ENCODE measurements at regions not wholly inside any gene's neighbourhood (a gene's known extent, or its start where the extent isn't known, plus 50 kb on each side); places are given as distances from the start of the nearest gene placed in this dataset.

GRCh38 chr3:94293793-94294195 lies 230.9 kb downstream of the NSUN3 start:
- Mint-ChIP-seq H3K36me3 (ENCODE audit: low read depth) (no peaks in the 10 kb centered on the region), H3K27ac (ENCODE audit: unreplicated experiment) (no peak overlapping the region), H3K27me3 (ENCODE audit: low read depth) (no peaks in the 10 kb centered on the region), H3K4me3 (ENCODE audit: unreplicated experiment) (no peak overlapping the region), H3K4me1 (ENCODE audit: low read depth) (peaks cover 15% of the 10 kb centered on the region), H3K9me3 (ENCODE audit: low read depth) (peaks cover 7% of the 10 kb centered on the region)
- TF ChIP-seq CTCF (IDR thresholded peaks at IDR 0.05), result no peak
- no peak for DNase-seq (ENCODE audit: low spot score)

- no peak for TF ChIP-seq CTCF (IDR thresholded peaks at IDR 0.05)
- no peak for DNase-seq (ENCODE audit: low spot score)
- Mint-ChIP-seq H3K4me3 (ENCODE audit: unreplicated experiment) (no peak overlapping the region), H3K4me1 (ENCODE audit: low read depth) (peaks cover 15% of the 10 kb centered on the region), H3K27me3 (ENCODE audit: low read depth) (no peaks in the 10 kb centered on the region), H3K9me3 (ENCODE audit: low read depth) (peaks cover 7% of the 10 kb centered on the region), H3K36me3 (ENCODE audit: low read depth) (no peaks in the 10 kb centered on the region), H3K27ac (ENCODE audit: unreplicated experiment) (no peak overlapping the region)
Observed at GRCh38 chr3:94294806-94295205, 231.9 kb downstream of the NSUN3 start.

- TF ChIP-seq CTCF (IDR thresholded peaks at IDR 0.05), result no peak
- peaks cover 19% of the 10 kb centered on the region for H3K4me1 Mint-ChIP-seq (ENCODE audit: low read depth)
- H3K9me3 Mint-ChIP-seq (ENCODE audit: low read depth), result no peaks in the 10 kb centered on the region
- H3K27ac Mint-ChIP-seq (ENCODE audit: unreplicated experiment), result no peak overlapping the region
- no peak overlapping the region for H3K4me3 Mint-ChIP-seq (ENCODE audit: unreplicated experiment)
- no peaks in the 10 kb centered on the region for H3K27me3 Mint-ChIP-seq (ENCODE audit: low read depth)
- no peaks in the 10 kb centered on the region for H3K36me3 Mint-ChIP-seq (ENCODE audit: low read depth)
- DNase-seq (ENCODE audit: low spot score), result no peak
Observed at GRCh38 chr3:94299716-94300115, 236.9 kb downstream of the NSUN3 start.

- Mint-ChIP-seq H3K36me3 (ENCODE audit: low read depth) (no peaks in the 10 kb centered on the region), H3K27me3 (ENCODE audit: low read depth) (no peaks in the 10 kb centered on the region), H3K4me3 (ENCODE audit: unreplicated experiment) (no peak overlapping the region), H3K9me3 (ENCODE audit: low read depth) (no peaks in the 10 kb centered on the region), H3K27ac (ENCODE audit: unreplicated experiment) (no peak overlapping the region), H3K4me1 (ENCODE audit: low read depth) (peaks cover 32% of the 10 kb centered on the region)
- no peak for TF ChIP-seq CTCF (IDR thresholded peaks at IDR 0.05)
- DNase-seq (ENCODE audit: low spot score), result no peak
Observed at GRCh38 chr3:94301366-94301765, 238.5 kb downstream of the NSUN3 start.

GRCh38 chr3:94303266-94303665 lies 240.4 kb downstream of the NSUN3 start:
- no peak for DNase-seq (ENCODE audit: low spot score)
- H3K4me3 Mint-ChIP-seq (ENCODE audit: unreplicated experiment), result no peak overlapping the region
- H3K9me3 Mint-ChIP-seq (ENCODE audit: low read depth), result no peaks in the 10 kb centered on the region
- no peaks in the 10 kb centered on the region for H3K36me3 Mint-ChIP-seq (ENCODE audit: low read depth)
- H3K4me1 Mint-ChIP-seq (ENCODE audit: low read depth), result peaks cover 32% of the 10 kb centered on the region
- TF ChIP-seq CTCF (IDR thresholded peaks at IDR 0.05), result no peak
- H3K27ac Mint-ChIP-seq (ENCODE audit: unreplicated experiment), result no peak overlapping the region
- H3K27me3 Mint-ChIP-seq (ENCODE audit: low read depth), result no peaks in the 10 kb centered on the region

Data from chondrocyte (in vitro differentiated cells).